ENCODE measurements at regions not wholly inside any gene's neighbourhood (a gene's known extent, or its start where the extent isn't known, plus 50 kb on each side); places are given as distances from the start of the nearest gene placed in this dataset.

- WGBS, 2 donors: 97% methylated on average over 5 of the region's 5 CpGs
- H3K9me3 ChIP-seq (ENCODE audit: control insufficient read depth in 2 of 2, insufficient read depth in 1 of 2, low read depth in 1 of 2, low read length in 1 of 2): no peaks in the 10 kb centered on the region
These were observed 75.3 kb upstream of the TIAM2 start for GRCh38 chr6:154919806-154920205.

GRCh38 chr6:154920495-154921200 lies 74.5 kb upstream of the TIAM2 start:
- Histone ChIP-seq H3K9me3 (ENCODE audit: control insufficient read depth in 2 of 2, insufficient read depth in 1 of 2, low read depth in 1 of 2, low read length in 1 of 2) (no peaks in the 10 kb centered on the region), H3K36me3 (ENCODE audit: control insufficient read depth in 2 of 2, insufficient read depth in 2 of 2, low read length in 1 of 2) (no peaks in the 10 kb centered on the region), H3K27ac (ENCODE audit: low read depth in 2 of 2, low read length in 1 of 2) (no peak overlapping the region), H3K4me1 (ENCODE audit: control insufficient read depth in 2 of 2, insufficient read depth in 2 of 2, low read length in 1 of 2) (no peaks in the 10 kb centered on the region), H3K27me3 (ENCODE audit: control insufficient read depth in 1 of 2, insufficient read depth in 2 of 2, low read length in 2 of 2) (no peaks in the 10 kb centered on the region), H3K4me3 (ENCODE audit: low read depth in 1 of 2, low read length in 2 of 2) (no peak overlapping the region)
- WGBS, 2 donors: 80 to 85% methylated on average over 8 of the region's 8 CpGs

More at GRCh38 chr6:154919806-154920205, 75.3 kb upstream of the TIAM2 start:
- no peaks in the 10 kb centered on the region for H3K4me1 ChIP-seq (ENCODE audit: control insufficient read depth in 2 of 2, insufficient read depth in 2 of 2, low read length in 1 of 2)
- no peak overlapping the region for H3K4me3 ChIP-seq (ENCODE audit: low read depth in 1 of 2, low read length in 2 of 2)
- no peaks in the 10 kb centered on the region for H3K36me3 ChIP-seq (ENCODE audit: control insufficient read depth in 2 of 2, insufficient read depth in 2 of 2, low read length in 1 of 2)
- H3K27me3 ChIP-seq (ENCODE audit: control insufficient read depth in 1 of 2, insufficient read depth in 2 of 2, low read length in 2 of 2): no peaks in the 10 kb centered on the region
- no peak overlapping the region for H3K27ac ChIP-seq (ENCODE audit: low read depth in 2 of 2, low read length in 1 of 2)

GRCh38 chr6:154921482-154921881 lies 73.6 kb upstream of the TIAM2 start:
- H3K4me3 ChIP-seq (ENCODE audit: low read depth in 1 of 2, low read length in 2 of 2): no peak overlapping the region
- 67 to 74% methylated on average over 4 of the region's 4 CpGs for WGBS, 2 donors
- no peaks in the 10 kb centered on the region for H3K4me1 ChIP-seq (ENCODE audit: control insufficient read depth in 2 of 2, insufficient read depth in 2 of 2, low read length in 1 of 2)
- H3K9me3 ChIP-seq (ENCODE audit: control insufficient read depth in 2 of 2, insufficient read depth in 1 of 2, low read depth in 1 of 2, low read length in 1 of 2): no peaks in the 10 kb centered on the region
- H3K36me3 ChIP-seq (ENCODE audit: control insufficient read depth in 2 of 2, insufficient read depth in 2 of 2, low read length in 1 of 2): no peaks in the 10 kb centered on the region
- H3K27me3 ChIP-seq (ENCODE audit: control insufficient read depth in 1 of 2, insufficient read depth in 2 of 2, low read length in 2 of 2): no peaks in the 10 kb centered on the region
- H3K27ac ChIP-seq (ENCODE audit: low read depth in 2 of 2, low read length in 1 of 2): no peak overlapping the region

GRCh38 chr6:154923199-154923869 lies 71.8 kb upstream of the TIAM2 start:
- no peaks in the 10 kb centered on the region for H3K4me1 ChIP-seq (ENCODE audit: control insufficient read depth in 2 of 2, insufficient read depth in 2 of 2, low read length in 1 of 2)
- 81 to 83% methylated on average over 5 of the region's 5 CpGs for WGBS, 2 donors

GRCh38 chr6:154925130-154925529 lies 70.0 kb upstream of the TIAM2 start:
- WGBS, 2 donors: 91 to 92% methylated on average over 8 of the region's 8 CpGs
- Histone ChIP-seq H3K27me3 (ENCODE audit: control insufficient read depth in 1 of 2, insufficient read depth in 2 of 2, low read length in 2 of 2) (no peaks in the 10 kb centered on the region), H3K4me3 (ENCODE audit: low read depth in 1 of 2, low read length in 2 of 2) (no peak overlapping the region), H3K4me1 (ENCODE audit: control insufficient read depth in 2 of 2, insufficient read depth in 2 of 2, low read length in 1 of 2) (no peaks in the 10 kb centered on the region), H3K9me3 (ENCODE audit: control insufficient read depth in 2 of 2, insufficient read depth in 1 of 2, low read depth in 1 of 2, low read length in 1 of 2) (no peaks in the 10 kb centered on the region), H3K36me3 (ENCODE audit: control insufficient read depth in 2 of 2, insufficient read depth in 2 of 2, low read length in 1 of 2) (no peaks in the 10 kb centered on the region), H3K27ac (ENCODE audit: low read depth in 2 of 2, low read length in 1 of 2) (no peak overlapping the region)

More at GRCh38 chr6:154923199-154923869, 71.8 kb upstream of the TIAM2 start:
- Histone ChIP-seq H3K9me3 (ENCODE audit: control insufficient read depth in 2 of 2, insufficient read depth in 1 of 2, low read depth in 1 of 2, low read length in 1 of 2) (no peaks in the 10 kb centered on the region), H3K4me3 (ENCODE audit: low read depth in 1 of 2, low read length in 2 of 2) (no peak overlapping the region), H3K36me3 (ENCODE audit: control insufficient read depth in 2 of 2, insufficient read depth in 2 of 2, low read length in 1 of 2) (no peaks in the 10 kb centered on the region), H3K27ac (ENCODE audit: low read depth in 2 of 2, low read length in 1 of 2) (no peak overlapping the region), H3K27me3 (ENCODE audit: control insufficient read depth in 1 of 2, insufficient read depth in 2 of 2, low read length in 2 of 2) (no peaks in the 10 kb centered on the region)

- WGBS, 2 donors: 61 to 65% methylated on average over 8 of the region's 8 CpGs
- H3K36me3 ChIP-seq (ENCODE audit: control insufficient read depth in 2 of 2, insufficient read depth in 2 of 2, low read length in 1 of 2): no peaks in the 10 kb centered on the region
These were observed 68.7 kb upstream of the TIAM2 start for GRCh38 chr6:154926366-154926765.

GRCh38 chr6:154928325-154928922 lies 66.7 kb upstream of the TIAM2 start:
- no peak overlapping the region for H3K4me3 ChIP-seq (ENCODE audit: low read depth in 1 of 2, low read length in 2 of 2)
- 14 to 16% methylated on average over 5 of the region's 5 CpGs for WGBS, 2 donors
- no peaks in the 10 kb centered on the region for H3K4me1 ChIP-seq (ENCODE audit: control insufficient read depth in 2 of 2, insufficient read depth in 2 of 2, low read length in 1 of 2)
- no peaks in the 10 kb centered on the region for H3K36me3 ChIP-seq (ENCODE audit: control insufficient read depth in 2 of 2, insufficient read depth in 2 of 2, low read length in 1 of 2)
- H3K27me3 ChIP-seq (ENCODE audit: control insufficient read depth in 1 of 2, insufficient read depth in 2 of 2, low read length in 2 of 2): no peaks in the 10 kb centered on the region
- no peak overlapping the region for H3K27ac ChIP-seq (ENCODE audit: low read depth in 2 of 2, low read length in 1 of 2)
- no peaks in the 10 kb centered on the region for H3K9me3 ChIP-seq (ENCODE audit: control insufficient read depth in 2 of 2, insufficient read depth in 1 of 2, low read depth in 1 of 2, low read length in 1 of 2)

More at GRCh38 chr6:154926366-154926765, 68.7 kb upstream of the TIAM2 start:
- no peak overlapping the region for H3K27ac ChIP-seq (ENCODE audit: low read depth in 2 of 2, low read length in 1 of 2)
- H3K27me3 ChIP-seq (ENCODE audit: control insufficient read depth in 1 of 2, insufficient read depth in 2 of 2, low read length in 2 of 2): no peaks in the 10 kb centered on the region
- no peaks in the 10 kb centered on the region for H3K9me3 ChIP-seq (ENCODE audit: control insufficient read depth in 2 of 2, insufficient read depth in 1 of 2, low read depth in 1 of 2, low read length in 1 of 2)
- no peaks in the 10 kb centered on the region for H3K4me1 ChIP-seq (ENCODE audit: control insufficient read depth in 2 of 2, insufficient read depth in 2 of 2, low read length in 1 of 2)
- no peak overlapping the region for H3K4me3 ChIP-seq (ENCODE audit: low read depth in 1 of 2, low read length in 2 of 2)

GRCh38 chr6:154930451-154930851 lies 64.7 kb upstream of the TIAM2 start:
- no peaks in the 10 kb centered on the region for H3K36me3 ChIP-seq (ENCODE audit: control insufficient read depth in 2 of 2, insufficient read depth in 2 of 2, low read length in 1 of 2)
- no peaks in the 10 kb centered on the region for H3K9me3 ChIP-seq (ENCODE audit: control insufficient read depth in 2 of 2, insufficient read depth in 1 of 2, low read depth in 1 of 2, low read length in 1 of 2)
- H3K27me3 ChIP-seq (ENCODE audit: control insufficient read depth in 1 of 2, insufficient read depth in 2 of 2, low read length in 2 of 2): no peaks in the 10 kb centered on the region
- WGBS, 2 donors: 87 to 94% methylated on average over 6 of the region's 6 CpGs
- no peak overlapping the region for H3K4me3 ChIP-seq (ENCODE audit: low read depth in 1 of 2, low read length in 2 of 2)
- H3K4me1 ChIP-seq (ENCODE audit: control insufficient read depth in 2 of 2, insufficient read depth in 2 of 2, low read length in 1 of 2): no peaks in the 10 kb centered on the region
- no peak overlapping the region for H3K27ac ChIP-seq (ENCODE audit: low read depth in 2 of 2, low read length in 1 of 2)

- Histone ChIP-seq H3K27me3 (ENCODE audit: control insufficient read depth in 1 of 2, insufficient read depth in 2 of 2, low read length in 2 of 2) (no peaks in the 10 kb centered on the region), H3K36me3 (ENCODE audit: control insufficient read depth in 2 of 2, insufficient read depth in 2 of 2, low read length in 1 of 2) (no peaks in the 10 kb centered on the region), H3K4me1 (ENCODE audit: control insufficient read depth in 2 of 2, insufficient read depth in 2 of 2, low read length in 1 of 2) (no peaks in the 10 kb centered on the region), H3K4me3 (ENCODE audit: low read depth in 1 of 2, low read length in 2 of 2) (no peak overlapping the region), H3K9me3 (ENCODE audit: control insufficient read depth in 2 of 2, insufficient read depth in 1 of 2, low read depth in 1 of 2, low read length in 1 of 2) (no peaks in the 10 kb centered on the region), H3K27ac (ENCODE audit: low read depth in 2 of 2, low read length in 1 of 2) (no peak overlapping the region)
- WGBS, 2 donors: 80 to 81% methylated on average over 4 of the region's 4 CpGs
These were observed 63.2 kb upstream of the TIAM2 start for GRCh38 chr6:154931711-154932424.
